HL-60/S4 (cell line): ENCODE measurements at regions not wholly inside any gene's neighbourhood (a gene's known extent, or its start where the extent isn't known, plus 50 kb on each side); places are given as distances from the start of the nearest gene placed in this dataset.

Experiments used
- in situ Hi-C: fragments of 300-500 bp; cut with MboI; formaldehyde crosslinking; loops from 2 replicates; pipeline ENCODE4 v1.14.3; 2022; ENCODE audit warnings: low sequenced_read_pairs

DNA sequence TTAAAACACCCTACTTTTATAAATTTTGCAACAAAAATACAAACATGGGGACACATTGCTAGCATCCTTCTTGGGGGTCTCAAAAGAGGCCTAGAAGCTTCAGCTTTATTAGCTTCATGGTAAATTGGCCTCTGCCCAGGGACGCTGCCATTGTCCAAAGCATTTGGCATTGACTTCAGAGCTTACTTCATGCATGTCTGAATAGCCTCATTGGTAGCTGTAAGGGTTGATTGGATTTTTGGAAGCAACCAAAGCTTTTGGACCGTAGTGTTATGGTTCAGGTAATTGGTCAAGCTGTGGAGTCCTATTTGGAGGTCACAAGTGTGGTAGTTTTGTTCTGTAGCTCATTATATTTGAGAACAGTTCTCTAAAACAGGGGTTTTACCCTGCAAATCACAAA is 411.7 kb upstream of the SLC24A2 start:
- in situ Hi-C loops, result no loop called here

GRCh38 chr9:20199111-20199510 is 410.3 kb upstream of the SLC24A2 start:
- in situ Hi-C loops, result no loop called here

- in situ Hi-C loops, result no loop called here
Observed at GRCh38 chr9:20197976-20198685, 409.3 kb upstream of the SLC24A2 start.

DNA sequence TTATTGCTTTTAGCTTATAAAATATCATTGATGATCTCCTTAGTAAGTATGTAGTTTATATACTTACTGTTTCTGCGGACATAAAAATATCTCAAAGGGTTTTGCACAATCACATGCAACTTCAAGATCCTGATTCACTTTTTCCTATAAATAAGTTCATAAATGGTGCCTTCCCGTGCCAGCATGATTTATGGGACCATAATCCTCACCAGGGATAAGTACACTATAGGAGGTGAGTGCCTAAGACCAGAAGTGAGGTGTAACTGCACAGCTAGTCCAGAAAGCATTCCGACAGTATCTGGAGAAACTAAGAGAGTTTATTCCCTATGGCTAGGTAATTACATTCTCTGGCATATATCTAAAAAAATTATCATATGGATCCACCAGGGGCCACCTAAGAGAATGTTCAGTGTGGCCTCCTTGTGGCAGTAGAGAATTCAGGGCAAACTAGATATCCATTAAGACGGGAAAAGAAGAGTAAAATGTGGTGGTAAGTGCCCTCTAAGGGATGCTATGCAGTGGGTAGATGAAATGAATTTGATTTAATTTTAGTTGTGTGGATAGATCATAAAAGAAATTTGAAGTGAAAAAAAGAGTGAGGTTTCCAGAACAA is 402.5 kb upstream of the SLC24A2 start:
- in situ Hi-C loops, result no loop called here

DNA sequence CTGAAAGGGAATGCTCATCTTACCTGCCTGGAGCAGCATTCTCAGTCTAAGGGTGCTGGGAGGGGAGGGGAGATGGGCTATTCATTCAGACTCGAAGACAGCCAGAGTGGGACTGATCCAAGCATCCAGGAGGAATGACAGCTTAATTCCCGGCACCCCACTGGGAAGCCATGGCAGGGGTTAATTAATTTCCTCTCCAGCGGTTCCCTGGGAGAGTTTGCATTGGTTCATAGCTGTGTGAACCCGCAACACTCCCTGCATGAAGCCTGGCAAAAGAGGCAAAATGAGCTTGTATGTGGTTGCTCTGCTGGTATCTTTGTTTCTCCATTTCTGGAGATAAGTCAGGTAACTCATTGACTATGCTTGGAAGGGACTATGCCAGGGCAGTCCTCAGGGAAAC is 401.0 kb upstream of the SLC24A2 start:
- in situ Hi-C loops, result no loop called here

DNA sequence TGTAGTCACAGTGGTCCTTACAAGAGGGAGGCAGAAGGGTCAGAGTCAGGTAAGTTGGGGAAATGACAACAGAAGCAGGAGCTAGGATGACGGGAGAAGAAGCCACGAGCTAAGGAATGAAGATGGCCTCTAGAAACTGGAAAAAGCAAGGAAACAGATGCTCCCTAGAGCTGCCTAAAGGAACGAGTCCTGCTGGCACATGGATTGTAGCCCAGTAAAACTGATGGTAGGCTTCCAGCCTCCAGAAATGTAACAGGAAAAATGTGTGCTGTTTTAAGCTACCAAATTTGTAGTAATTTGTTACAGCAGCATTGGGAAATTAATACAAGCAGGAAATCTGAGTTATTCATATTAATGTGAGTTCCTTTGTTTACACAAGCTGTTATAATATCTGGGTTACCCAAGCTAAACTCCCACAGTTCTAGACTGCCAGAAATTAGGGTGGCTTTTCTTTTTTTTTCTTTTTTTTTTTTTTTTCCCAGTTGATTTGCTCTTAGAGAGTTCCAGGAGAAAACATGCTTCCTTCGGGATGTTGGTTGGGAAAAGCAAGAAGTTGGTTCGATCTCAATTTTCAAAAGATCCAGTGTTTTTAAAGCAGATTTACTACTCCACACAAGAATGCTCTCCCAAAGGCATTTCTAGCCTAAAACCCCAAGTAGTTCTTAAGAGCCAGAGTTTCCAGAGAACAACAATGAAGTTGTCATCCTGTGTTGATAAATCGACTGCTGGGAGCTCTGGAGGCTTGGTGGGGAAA is 400.0 kb upstream of the SLC24A2 start:
- in situ Hi-C loops, result no loop called here

GRCh38 chr9:20187318-20187717 is 398.5 kb upstream of the SLC24A2 start:
- in situ Hi-C loops, result no loop called here

- in situ Hi-C loops, result no loop called here
Observed at GRCh38 chr9:20186823-20187222, 398.0 kb upstream of the SLC24A2 start.

DNA sequence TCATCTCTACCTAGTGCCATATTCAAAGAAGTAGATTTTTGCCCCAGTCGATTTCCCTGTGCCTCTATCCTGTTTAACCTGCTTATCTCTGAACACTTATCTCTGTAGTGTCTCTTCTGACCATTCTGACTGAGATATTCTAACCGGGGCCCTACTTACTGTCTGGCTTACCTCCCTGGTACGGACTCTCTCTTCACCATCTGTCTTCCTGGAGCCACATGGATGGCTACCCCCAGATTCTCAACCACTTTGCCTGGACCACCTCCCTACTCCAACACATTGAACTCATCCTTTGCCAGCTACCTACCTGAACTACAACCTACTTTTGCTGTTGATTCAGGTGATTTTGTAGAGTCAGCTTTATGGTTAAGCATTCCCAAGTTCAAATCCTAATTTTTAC is 397.4 kb upstream of the SLC24A2 start:
- in situ Hi-C loops, result no loop called here

DNA sequence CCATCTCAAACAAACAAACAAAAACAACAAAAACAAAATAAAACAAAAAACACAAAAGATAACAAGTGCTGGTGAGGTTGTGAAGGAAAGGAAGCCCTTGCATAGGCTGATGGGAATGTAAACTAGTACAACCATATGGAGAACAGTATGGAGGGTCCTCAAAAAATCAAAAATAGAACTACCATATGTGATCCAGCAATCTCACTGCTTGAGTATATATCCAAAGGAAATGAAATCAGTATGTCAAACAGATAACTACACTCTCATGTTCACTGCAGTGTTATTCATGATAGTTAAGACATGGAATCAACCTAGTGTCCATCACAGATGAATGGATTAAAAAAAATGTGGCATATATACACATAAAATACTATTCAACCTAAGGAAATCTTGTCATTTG is 395.7 kb upstream of the SLC24A2 start:
- in situ Hi-C loops, result no loop called here

DNA sequence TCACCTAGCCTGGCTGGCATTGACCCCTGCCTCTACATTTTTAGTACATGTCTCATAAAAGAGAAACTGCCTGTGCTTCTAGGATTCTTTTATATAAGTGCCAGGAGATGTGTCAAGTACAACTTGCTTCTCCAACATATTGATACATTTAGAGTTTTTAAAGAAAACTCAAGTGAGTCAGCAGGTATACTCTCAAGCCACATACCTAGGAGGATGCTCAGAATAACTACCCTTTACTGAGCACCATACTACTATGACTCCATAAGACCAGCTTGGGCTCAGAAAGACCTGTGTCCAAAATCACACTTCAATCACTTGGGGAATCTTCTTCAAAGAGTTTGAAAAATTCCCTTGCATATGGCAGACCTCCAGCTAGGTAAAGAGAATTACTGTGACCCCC is 389.8 kb upstream of the SLC24A2 start:
- in situ Hi-C loops, result no loop called here

GRCh38 chr9:20178197-20178596 is 389.4 kb upstream of the SLC24A2 start:
- in situ Hi-C loops, result no loop called here

GRCh38 chr9:20170122-20170521 is 381.3 kb upstream of the SLC24A2 start:
- in situ Hi-C loops, result no loop called here

DNA sequence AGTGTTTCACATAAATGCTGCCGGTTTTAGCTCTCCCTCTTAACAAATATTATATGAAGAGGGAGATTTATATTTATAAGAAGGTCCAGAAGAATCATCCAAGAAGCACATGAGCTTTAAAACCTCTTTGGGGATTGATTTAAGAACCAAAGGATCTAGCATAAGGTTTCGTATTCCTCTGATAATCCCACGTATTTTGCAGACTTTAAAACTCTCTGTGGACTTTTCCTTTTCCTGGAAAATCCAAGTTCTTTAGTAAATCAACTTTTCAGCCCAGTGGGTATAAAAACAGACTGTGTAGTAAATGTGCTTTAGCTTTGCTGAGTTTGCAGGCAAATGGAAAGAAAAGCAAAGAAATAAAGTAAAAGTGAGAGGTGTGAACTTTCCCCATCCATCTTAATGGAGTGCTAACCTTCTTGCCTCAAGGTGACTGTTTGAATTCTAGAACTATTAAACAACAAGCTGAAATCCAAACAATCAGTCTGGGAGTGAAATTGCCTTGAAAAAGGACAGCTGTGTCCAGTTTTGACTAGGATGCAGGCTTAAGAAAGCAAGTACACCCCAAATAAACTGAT is 363.4 kb upstream of the SLC24A2 start:
- in situ Hi-C loops, result no loop called here

GRCh38 chr9:20148416-20148815 is 359.6 kb upstream of the SLC24A2 start:
- in situ Hi-C loops, result no loop called here

- in situ Hi-C loops, result no loop called here
Observed at GRCh38 chr9:20144197-20144596, 355.4 kb upstream of the SLC24A2 start.

GRCh38 chr9:20139763-20140290 is 351.0 kb upstream of the SLC24A2 start:
- in situ Hi-C loops, result no loop called here

- in situ Hi-C loops, result no loop called here
Observed at GRCh38 chr9:20138841-20139240, 350.0 kb upstream of the SLC24A2 start.

GRCh38 chr9:20138116-20138515 is 349.3 kb upstream of the SLC24A2 start:
- in situ Hi-C loops, result no loop called here

DNA sequence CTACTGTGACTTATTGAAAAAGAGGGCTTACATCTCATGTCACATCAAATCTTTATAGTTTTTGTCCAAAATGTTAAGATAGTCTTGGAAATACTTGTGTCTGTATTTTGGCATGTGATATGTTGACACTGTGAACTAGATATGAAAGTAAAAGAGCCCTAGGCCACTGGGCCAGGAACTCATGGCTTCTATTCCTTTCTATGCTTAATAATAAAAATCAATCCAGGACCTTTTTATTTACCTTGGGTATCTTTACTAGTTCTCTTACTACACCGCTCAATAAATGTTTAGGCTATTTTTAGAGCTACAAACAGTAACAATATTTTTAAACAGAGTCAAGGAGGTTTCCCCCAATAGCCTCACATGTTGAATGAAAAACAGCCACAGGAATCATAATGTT is 348.6 kb upstream of the SLC24A2 start:
- in situ Hi-C loops, result no loop called here

DNA sequence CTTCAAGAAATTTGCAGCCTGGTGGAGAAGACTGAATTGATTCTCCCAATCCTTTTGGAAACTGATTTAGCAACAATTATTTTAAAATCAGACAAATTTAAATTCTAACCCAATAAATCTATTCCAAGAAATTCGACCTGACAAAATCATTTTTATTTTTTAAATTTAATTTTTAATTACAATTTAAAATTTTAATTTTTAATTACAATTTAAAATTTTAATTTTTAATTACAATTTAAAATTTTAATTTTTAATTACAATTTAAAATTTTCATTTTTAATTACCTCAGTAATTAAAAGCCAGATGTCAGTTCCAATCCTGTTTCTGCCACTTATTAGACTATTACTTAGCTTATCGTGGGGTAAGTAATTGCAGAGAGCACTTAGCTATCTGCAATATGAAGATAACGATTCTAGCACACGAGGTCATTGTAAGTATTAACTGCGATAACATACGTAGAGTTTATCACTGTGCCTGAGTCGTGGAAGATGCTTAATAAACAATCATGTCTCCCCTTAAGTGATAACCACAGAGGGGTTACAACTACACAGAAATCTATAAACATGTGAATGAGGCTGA is 346.4 kb upstream of the SLC24A2 start:
- in situ Hi-C loops, result no loop called here
